ENCODE measurements at regions not wholly inside any gene's neighbourhood (a gene's known extent, or its start where the extent isn't known, plus 50 kb on each side); places are given as distances from the start of the nearest gene placed in this dataset.

- no peak for TF ChIP-seq CTCF (IDR thresholded peaks at IDR 0.05; ENCODE audit: low read depth, low read length, missing control alignments)
- H3K4me3 ChIP-seq (ENCODE audit: low read depth, low read length) = no peak overlapping the region
- in situ Hi-C loops (cut with HindIII; ENCODE audit: low pct_ligation_motif_present, low sequenced_read_pairs) = no loop called here
- no peak for DNase-seq
- no peak overlapping the region for H3K27ac ChIP-seq
- H3K36me3 ChIP-seq (replicated peaks) = no peaks in the 10 kb centered on the region
- peaks cover 32% of the 10 kb centered on the region for H3K27me3 ChIP-seq (replicated peaks)
Measured at GRCh38 chr7:39816462-39817060, 133.5 kb upstream of the CDK13 start.

- in situ Hi-C loops (cut with HindIII; ENCODE audit: low pct_ligation_motif_present, low sequenced_read_pairs) = no loop called here
- TF ChIP-seq CTCF (IDR thresholded peaks at IDR 0.05; ENCODE audit: low read depth, low read length, missing control alignments) = no peak
- Histone ChIP-seq H3K27ac (no peak overlapping the region), H3K36me3 (replicated peaks) (no peaks in the 10 kb centered on the region), H3K4me3 (ENCODE audit: low read depth, low read length) (no peak overlapping the region), H3K27me3 (replicated peaks) (peaks cover 31% of the 10 kb centered on the region)
- DNase-seq = no peak
Measured at GRCh38 chr7:39819514-39819913, 130.5 kb upstream of the CDK13 start.

GRCh38 chr7:39824456-39825200 is 125.4 kb upstream of the CDK13 start:
- Histone ChIP-seq H3K27me3 (replicated peaks) (peaks cover 2% of the 10 kb centered on the region), H3K36me3 (replicated peaks) (no peaks in the 10 kb centered on the region), H3K27ac (no peak overlapping the region), H3K4me3 (ENCODE audit: low read depth, low read length) (no peak overlapping the region)
- in situ Hi-C loops (cut with HindIII; ENCODE audit: low pct_ligation_motif_present, low sequenced_read_pairs) = no loop called here
- DNase-seq = no peak
- no peak for TF ChIP-seq CTCF (IDR thresholded peaks at IDR 0.05; ENCODE audit: low read depth, low read length, missing control alignments)

- no peak for TF ChIP-seq CTCF (IDR thresholded peaks at IDR 0.05; ENCODE audit: low read depth, low read length, missing control alignments)
- no peak overlapping the region for H3K27ac ChIP-seq
- H3K4me3 ChIP-seq (ENCODE audit: low read depth, low read length) = no peak overlapping the region
- in situ Hi-C loops (cut with HindIII; ENCODE audit: low pct_ligation_motif_present, low sequenced_read_pairs) = no loop called here
- peak; percentile 22 for DNase-seq
- H3K36me3 ChIP-seq (replicated peaks) = no peaks in the 10 kb centered on the region
- H3K27me3 ChIP-seq (replicated peaks) = peaks cover 2% of the 10 kb centered on the region
Measured at GRCh38 chr7:39825401-39825980, 124.6 kb upstream of the CDK13 start.

GRCh38 chr7:39826166-39826565 is 123.9 kb upstream of the CDK13 start:
- no peak for DNase-seq

More at GRCh38 chr7:39826166-39826565, 123.9 kb upstream of the CDK13 start:
- Histone ChIP-seq H3K36me3 (replicated peaks) (no peaks in the 10 kb centered on the region), H3K27ac (no peak overlapping the region), H3K4me3 (ENCODE audit: low read depth, low read length) (no peak overlapping the region), H3K27me3 (replicated peaks) (no peaks in the 10 kb centered on the region)
- no peak for TF ChIP-seq CTCF (IDR thresholded peaks at IDR 0.05; ENCODE audit: low read depth, low read length, missing control alignments)
- in situ Hi-C loops (cut with HindIII; ENCODE audit: low pct_ligation_motif_present, low sequenced_read_pairs) = no loop called here

Measured in brain microvascular endothelial cell (primary cell).